Tibial nerve (tissue), 4 donors: ENCODE measurements at regions not wholly inside any gene's neighbourhood (a gene's known extent, or its start where the extent isn't known, plus 50 kb on each side); places are given as distances from the start of the nearest gene placed in this dataset.

Experiments
- EP300 ChIP-seq, 2 donors: sonication (generic); formaldehyde crosslinking; IDR thresholded peaks; one replicate each; pipeline ENCODE4 v1.6.1; 2017; ENCODE audit warnings: antibody characterized with exemption in 2 of 2, mild to moderate bottlenecking in 1 of 2
- POLR2A ChIP-seq, 2 donors: fragments of 450-650 bp; IDR thresholded peaks; one replicate each; pipeline ENCODE4 v1.6.1; 2017; ENCODE audit warnings: antibody characterized with exemption in 2 of 2, mild to moderate bottlenecking in 2 of 2, moderate library complexity in 2 of 2
- TF ChIP-seq, protein P1 (sequence below), 5 experiments: fragments of 200-600 bp in 3 of 5; fragments of 450-650 bp in 2 of 5; sonication (generic) in 3 of 5; IDR thresholded peaks; one replicate each; pipeline ENCODE4 v1.5.1; 2016 to 2019; ENCODE audit warnings: antibody characterized with exemption in 5 of 5, mild to moderate bottlenecking in 3 of 5, moderate library complexity in 2 of 5

DNA sequence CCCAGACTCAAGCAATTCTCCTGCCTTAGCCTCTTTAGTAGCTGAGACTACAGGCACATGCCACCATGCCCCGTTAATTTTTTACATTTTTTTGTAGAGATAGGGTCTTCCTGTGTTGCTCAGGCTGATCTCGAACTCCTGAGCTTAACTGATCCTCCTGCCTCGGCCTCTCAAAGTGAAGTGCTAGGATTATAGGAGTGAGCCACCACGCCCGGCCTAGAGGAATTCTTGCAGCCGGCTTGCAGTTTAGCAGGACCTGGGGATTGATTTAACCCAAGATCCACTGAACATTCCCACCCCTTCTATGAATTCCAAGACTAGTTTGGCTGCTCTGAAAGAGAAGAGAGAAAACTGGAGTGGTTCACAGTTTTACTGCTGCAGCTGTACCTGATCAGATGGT, 63.3 kb upstream of the TNRC6B start:
- TF ChIP-seq POLR2A (IDR thresholded peaks at IDR 0.05) (no peak), EP300 (IDR thresholded peaks at IDR 0.05) (no peak)
- TF ChIP-seq, protein P1, sequence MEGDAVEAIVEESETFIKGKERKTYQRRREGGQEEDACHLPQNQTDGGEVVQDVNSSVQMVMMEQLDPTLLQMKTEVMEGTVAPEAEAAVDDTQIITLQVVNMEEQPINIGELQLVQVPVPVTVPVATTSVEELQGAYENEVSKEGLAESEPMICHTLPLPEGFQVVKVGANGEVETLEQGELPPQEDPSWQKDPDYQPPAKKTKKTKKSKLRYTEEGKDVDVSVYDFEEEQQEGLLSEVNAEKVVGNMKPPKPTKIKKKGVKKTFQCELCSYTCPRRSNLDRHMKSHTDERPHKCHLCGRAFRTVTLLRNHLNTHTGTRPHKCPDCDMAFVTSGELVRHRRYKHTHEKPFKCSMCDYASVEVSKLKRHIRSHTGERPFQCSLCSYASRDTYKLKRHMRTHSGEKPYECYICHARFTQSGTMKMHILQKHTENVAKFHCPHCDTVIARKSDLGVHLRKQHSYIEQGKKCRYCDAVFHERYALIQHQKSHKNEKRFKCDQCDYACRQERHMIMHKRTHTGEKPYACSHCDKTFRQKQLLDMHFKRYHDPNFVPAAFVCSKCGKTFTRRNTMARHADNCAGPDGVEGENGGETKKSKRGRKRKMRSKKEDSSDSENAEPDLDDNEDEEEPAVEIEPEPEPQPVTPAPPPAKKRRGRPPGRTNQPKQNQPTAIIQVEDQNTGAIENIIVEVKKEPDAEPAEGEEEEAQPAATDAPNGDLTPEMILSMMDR (IDR thresholded peaks at IDR 0.05): no peak
